ENCODE measurements at regions not wholly inside any gene's neighbourhood (a gene's known extent, or its start where the extent isn't known, plus 50 kb on each side); places are given as distances from the start of the nearest gene placed in this dataset.
A peak's percentile ranks its signal among the peaks of the same experiment; 100 is the strongest.
"Not testable (repeated sequence)": the region's sequence is repeated elsewhere in the genome, so short reads cannot be mapped to it uniquely, and the experiment has no call there.

GRCh38 chr6:84581494-84582259 lies 182.7 kb downstream of the TBX18 start:
- no peak for DNase-seq

- DNase-seq, result no peak
Measured at GRCh38 chr6:84579404-84579803, 185.0 kb downstream of the TBX18 start.

GRCh38 chr6:84576029-84576428 lies 188.4 kb downstream of the TBX18 start:
- DNase-seq, result no peak

GRCh38 chr6:84575264-84575663 lies 189.1 kb downstream of the TBX18 start:
- DNase-seq, result peak; percentile 63

- DNase-seq, result no peak
Measured at GRCh38 chr6:84569882-84570281, 194.5 kb downstream of the TBX18 start.

GRCh38 chr6:84568971-84569370 lies 195.4 kb downstream of the TBX18 start:
- DNase-seq, result no peak

DNA sequence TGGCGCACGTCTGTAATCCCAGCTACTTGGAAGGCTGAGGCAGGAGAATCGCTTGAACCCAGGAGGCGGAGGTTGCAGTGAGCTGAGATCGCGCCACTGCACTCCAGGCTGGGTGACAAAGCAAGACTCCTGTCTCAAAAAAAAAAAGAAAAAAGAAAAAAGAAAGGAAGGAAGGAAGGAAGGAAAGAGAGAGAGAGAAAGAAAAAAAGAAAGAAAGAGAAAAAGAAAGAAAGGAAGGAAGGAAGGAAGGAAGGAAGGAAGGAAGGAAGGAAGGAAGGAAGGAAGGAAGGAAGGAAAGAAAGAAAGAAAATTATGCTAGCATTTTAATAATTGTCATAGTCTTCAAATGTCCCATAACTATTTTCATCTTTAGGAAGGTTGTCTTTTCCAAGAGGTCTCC lies 198.7 kb downstream of the TBX18 start:
- not testable (repeated sequence) for DNase-seq

GRCh38 chr6:84560436-84561390 lies 203.7 kb downstream of the TBX18 start:
- DNase-seq, result no peak

- no peak for DNase-seq
Measured at GRCh38 chr6:84556541-84557335, 207.7 kb downstream of the TBX18 start.

DNA sequence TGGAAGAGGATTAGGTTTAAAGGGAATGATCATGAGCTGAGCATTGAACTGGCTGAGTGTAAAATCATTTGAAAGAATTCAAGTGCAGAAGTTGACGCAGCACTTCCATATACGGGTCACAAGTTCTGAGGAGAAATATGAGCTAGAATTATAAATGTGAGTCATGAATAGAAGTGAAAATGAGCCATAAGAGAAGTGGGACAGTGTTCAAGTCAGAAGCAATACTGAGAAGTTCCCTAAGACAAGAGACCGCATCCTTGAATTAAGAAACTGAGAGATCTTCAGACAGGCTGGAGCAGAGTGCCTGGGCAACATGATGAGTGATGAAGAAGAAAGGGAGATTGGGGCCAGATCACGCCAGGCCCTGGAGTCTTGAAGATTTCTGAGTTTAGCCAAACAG lies 209.7 kb downstream of the TBX18 start:
- DNase-seq, result no peak

DNA sequence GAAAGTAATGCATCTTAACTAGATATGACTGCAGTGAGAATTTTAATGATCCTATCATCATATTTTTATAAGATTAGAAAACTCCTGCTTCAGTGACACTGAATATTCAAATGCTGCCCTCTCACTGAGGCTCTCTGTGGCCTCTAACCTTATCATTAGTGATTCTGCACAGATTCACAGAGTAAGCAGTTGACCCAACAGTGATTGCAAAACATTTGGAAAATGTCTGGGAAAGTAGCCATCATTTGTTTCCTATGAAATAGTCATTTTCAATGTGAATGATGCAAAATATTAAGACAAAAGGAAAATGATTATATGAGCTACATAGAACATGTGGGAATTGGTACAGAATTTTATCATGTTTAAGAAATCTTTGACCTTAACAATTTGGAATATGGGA lies 210.3 kb downstream of the TBX18 start:
- DNase-seq, result no peak

- DNase-seq, result no peak
Measured at GRCh38 chr6:84553527-84553926, 210.9 kb downstream of the TBX18 start.

- DNase-seq, result no peak
Measured at GRCh38 chr6:84551797-84552196, 212.6 kb downstream of the TBX18 start.

DNA sequence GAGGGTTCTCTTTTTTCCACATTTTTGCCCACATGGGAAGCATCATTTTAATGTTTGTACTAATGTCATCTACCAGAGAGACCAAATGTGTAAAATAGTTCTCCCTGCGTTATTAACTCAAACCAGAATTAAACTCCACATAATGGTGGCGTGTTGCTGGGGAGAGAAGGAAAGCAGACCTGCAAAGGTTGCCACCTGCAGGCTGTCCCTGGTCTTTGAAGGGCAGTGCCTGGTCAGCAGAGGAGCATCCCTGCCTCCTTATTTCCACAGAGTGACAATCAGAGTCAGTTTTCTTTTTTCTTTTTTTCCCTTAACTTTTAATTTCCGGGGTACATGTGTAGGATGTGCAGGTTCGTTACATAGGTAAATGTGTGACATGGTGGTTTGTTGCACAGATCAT lies 214.5 kb downstream of the TBX18 start:
- DNase-seq, result no peak

DNA sequence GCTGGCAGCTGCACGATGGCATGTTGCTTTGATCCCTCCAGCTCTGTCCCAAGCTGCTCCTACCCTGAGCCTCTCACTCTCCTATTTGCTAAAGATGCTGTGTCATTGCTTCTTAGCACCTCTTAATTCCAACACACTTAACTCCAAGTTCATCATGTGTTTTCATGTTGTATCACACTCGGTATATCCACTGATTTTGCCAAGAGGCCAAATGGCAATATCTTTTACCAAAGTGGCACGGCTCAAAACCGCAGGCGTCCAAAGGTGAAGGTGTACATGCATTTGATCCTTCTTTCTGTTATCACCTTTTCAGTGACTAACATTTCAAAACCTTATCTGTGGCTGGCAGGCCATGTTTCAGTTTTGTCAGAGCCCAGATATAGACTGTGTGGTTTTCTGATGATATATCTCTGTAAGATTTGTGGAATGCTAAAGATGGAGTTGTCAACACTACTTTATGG lies 217.0 kb downstream of the TBX18 start:
- DNase-seq, result no peak

DNA sequence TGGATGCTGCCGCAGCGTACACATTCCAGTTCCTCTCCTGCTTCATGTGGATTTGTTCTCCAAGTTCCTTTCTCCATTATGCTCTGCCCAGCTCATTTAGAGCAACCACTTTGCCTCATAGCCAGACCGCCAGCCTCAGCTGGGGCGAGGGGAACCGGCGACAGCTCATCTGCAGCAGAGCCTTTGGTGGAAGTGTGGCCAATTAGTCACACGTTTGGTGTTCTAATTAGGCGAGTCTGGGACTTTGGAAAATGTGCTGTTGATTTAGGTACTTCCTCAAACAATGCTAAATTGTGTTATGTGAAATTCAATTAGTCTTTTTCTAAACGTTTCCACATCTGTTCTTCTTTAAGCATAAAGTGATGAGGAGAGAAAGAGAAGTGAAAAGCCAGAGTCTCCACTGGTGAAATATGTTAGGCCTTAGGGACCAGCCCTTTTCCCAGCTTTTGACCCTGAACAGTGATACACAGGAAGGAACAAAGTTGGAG lies 217.9 kb downstream of the TBX18 start:
- no peak for DNase-seq

GRCh38 chr6:84539122-84539856 lies 225.1 kb downstream of the TBX18 start:
- no peak for DNase-seq

GRCh38 chr6:84536885-84537638 lies 227.3 kb downstream of the TBX18 start:
- DNase-seq, result no peak

DNA sequence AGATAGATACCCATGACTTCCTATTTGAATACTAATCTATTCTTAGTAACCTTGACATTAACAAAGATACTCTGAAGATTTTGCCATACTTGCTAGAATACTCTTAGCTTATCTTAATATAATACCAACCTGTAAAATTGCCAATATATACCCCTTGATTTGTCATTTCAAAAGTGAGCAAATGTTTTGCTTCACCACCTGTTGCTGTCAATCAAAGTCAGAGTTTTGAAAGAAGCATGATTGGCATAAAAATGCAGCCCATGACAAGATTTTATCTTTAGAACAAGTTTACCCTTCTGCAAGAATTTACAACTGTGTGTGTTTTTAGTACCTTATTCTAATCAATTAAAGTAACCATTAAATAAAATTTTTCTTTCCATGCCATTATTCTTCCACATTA lies 236.2 kb downstream of the TBX18 start:
- no peak for DNase-seq

GRCh38 chr6:84526631-84527030 lies 237.8 kb downstream of the TBX18 start:
- DNase-seq, result no peak

- no peak for DNase-seq
Measured at GRCh38 chr6:84525907-84526306, 238.5 kb downstream of the TBX18 start.

Measured in DMS153 (cell line).